LNCaP clone FGC (cell line): ENCODE measurements at regions not wholly inside any gene's neighbourhood (a gene's known extent, or its start where the extent isn't known, plus 50 kb on each side); places are given as distances from the start of the nearest gene placed in this dataset.
"Not testable (repeated sequence)": the region's sequence is repeated elsewhere in the genome, so short reads cannot be mapped to it uniquely, and the experiment has no call there.

Source experiments
- DNase-seq: peaks from one replicate; pipeline ENCODE4 v3.0.0-alpha.2; 2011; ENCODE audit warnings: low read depth
- H3K4me3 ChIP-seq: 2 replicates; pipeline ENCODE4 v1.5.1; 2011; ENCODE audit warnings: mild to moderate bottlenecking, low read depth, low read length, control low read depth
- TF ChIP-seq, protein P1 (sequence below): IDR thresholded peaks from 2 replicates; pipeline ENCODE4 v1.5.1; 2012; ENCODE audit warnings: mild to moderate bottlenecking; ENCODE audit not compliant: control insufficient read depth, insufficient read depth; ENCODE audit errors: extremely low read depth

DNA sequence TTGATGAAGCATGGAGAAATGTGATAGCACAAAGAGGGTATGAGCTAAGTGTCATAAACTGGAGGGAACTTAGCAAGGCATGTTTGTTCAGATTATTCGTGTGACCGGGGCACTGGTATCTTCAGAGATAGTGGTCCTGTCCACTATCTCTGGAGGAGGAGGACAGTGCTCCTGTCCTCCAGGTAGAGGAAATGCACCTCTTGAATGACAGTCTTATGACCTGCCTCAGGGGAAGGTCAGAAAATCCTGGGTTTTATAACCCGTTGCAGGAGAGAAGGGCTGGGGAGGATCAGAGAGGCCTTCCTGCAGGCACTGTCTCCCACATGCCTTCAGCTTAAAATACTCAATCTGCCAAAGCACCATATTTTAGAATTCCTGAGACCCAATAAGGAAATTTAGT lies 213.5 kb upstream of the UBL3 start:
- TF ChIP-seq, protein P1, sequence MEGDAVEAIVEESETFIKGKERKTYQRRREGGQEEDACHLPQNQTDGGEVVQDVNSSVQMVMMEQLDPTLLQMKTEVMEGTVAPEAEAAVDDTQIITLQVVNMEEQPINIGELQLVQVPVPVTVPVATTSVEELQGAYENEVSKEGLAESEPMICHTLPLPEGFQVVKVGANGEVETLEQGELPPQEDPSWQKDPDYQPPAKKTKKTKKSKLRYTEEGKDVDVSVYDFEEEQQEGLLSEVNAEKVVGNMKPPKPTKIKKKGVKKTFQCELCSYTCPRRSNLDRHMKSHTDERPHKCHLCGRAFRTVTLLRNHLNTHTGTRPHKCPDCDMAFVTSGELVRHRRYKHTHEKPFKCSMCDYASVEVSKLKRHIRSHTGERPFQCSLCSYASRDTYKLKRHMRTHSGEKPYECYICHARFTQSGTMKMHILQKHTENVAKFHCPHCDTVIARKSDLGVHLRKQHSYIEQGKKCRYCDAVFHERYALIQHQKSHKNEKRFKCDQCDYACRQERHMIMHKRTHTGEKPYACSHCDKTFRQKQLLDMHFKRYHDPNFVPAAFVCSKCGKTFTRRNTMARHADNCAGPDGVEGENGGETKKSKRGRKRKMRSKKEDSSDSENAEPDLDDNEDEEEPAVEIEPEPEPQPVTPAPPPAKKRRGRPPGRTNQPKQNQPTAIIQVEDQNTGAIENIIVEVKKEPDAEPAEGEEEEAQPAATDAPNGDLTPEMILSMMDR = no peak
- no peak overlapping the region for H3K4me3 ChIP-seq
- DNase-seq = no peak

DNA sequence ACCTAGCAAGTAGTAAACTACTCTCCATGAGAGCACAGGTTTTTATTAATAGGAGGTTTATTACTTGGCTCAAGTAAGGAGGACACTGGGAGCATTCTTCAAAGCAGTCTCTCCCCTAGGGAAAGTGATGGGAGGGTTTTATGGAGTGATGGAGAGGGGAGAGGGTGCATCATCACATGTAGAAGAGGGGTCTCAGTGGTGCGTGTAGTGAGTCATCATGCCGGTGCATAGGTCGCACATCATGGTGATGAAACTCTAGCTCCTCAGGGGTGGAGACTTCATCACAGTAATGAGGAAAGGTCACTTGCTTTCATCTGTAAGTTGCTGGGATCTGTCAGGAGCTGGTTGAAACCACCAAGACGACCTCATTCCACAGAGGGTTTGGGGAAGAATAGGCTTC lies 210.8 kb upstream of the UBL3 start:
- H3K4me3 ChIP-seq = no peak overlapping the region
- TF ChIP-seq, protein P1 = no peak
- DNase-seq = no peak

DNA sequence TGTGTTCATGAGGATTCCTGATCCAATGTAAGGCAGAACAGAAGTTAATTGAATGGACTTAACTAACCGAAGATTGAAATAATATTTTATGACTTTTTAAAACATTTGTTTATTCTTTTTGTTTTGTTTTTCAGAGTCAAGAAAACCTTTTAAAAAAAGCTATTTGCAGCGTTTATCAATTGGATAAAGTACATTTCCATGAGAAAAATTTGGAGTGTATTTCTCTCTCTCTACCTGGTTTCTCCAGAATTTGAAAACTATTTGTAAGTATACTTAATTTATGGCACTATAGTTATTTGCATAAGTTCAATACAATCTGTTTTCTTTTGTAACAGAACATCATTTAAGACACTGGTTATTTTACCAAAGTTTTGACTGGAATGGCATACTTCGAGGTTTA lies 208.0 kb upstream of the UBL3 start:
- H3K4me3 ChIP-seq = no peak overlapping the region
- DNase-seq = no peak
- TF ChIP-seq, protein P1 = no peak

DNA sequence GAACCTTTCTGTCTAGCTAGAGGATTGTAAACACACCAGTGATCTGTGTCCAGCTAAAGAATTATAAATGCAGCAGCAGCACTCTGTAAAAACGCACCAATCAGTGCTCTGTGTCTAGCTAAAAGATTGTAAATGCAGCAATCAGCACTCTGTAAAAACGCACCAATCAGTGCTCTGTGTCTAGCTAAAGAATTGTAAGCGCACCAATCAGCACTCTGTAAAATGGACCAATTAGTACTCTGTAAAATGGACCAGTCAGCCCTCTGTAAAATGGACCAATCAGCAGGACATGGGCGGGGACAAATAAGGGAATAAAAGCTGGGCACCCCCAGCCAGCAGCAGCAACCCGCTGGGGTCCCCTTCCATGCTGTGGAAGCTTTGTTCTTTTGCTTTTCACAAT lies 204.1 kb upstream of the UBL3 start:
- not testable (repeated sequence) for DNase-seq, H3K4me3 ChIP-seq

DNA sequence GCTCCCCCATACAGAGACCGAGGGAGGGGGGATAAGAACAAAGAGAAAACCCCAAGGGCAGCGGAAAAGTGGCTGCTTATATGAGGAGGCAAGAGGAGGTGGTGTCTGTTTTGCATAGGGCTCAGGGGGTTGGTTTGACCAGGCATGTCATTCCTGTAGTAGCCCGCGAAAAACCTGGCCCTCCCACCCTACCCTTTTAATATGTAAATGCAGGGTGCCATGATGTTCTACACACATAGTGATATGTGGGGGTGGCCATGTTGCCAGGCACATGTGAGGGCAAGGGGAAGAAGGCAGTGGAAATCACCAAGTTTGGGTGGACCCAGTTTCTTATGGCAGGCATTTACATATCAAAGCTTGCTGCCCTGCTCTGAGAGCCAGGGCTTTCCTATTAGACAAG lies 203.5 kb upstream of the UBL3 start:
- DNase-seq = no peak
- TF ChIP-seq, protein P1 = no peak
- H3K4me3 ChIP-seq = no peak overlapping the region

DNA sequence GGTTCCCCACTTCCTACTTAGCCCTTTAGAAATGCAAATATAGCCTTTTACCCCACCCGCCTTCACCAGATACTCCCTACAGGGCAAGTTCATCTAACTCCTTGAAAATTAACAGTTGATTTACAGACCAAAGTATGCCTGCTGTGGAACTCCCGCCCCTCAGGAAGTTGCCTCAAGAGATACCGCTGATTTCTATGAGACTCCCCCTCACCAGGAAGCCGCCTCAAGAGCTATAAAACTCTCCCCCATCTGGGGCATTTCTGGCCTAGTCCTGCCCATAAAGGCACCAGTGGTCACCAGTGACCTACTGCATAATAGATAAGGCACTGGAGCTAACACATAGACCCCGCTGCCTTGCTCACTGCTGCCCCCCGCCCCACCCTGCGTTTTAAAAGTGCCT lies 201.7 kb upstream of the UBL3 start:
- no peak for DNase-seq
- H3K4me3 ChIP-seq = no peak overlapping the region

DNA sequence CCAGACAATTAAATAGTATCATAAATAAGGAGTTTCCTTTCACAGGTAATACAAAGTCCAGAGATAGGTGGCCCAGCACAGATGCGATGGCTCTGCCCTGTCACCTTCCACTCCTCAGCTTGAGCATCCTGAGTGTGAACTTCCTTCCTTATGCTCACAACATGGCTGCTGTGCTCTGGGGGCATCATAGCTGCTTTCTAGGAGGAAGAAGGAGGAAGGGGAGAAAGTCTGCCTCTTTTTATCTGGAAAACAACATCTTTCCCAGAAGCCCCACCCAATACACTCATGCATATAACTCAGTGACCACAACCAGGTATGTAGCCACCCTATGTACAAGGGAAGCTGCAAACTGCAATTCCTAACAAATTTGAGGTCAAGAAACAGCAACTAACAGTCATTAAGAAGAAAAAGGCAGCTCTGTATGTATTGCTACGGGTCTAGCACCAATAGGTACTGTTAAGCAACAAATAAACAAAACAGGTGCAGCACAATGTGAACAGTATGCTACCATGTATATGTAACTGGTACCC lies 201.2 kb upstream of the UBL3 start:
- TF ChIP-seq, protein P1 = no peak
- no peak for DNase-seq
- H3K4me3 ChIP-seq = no peak overlapping the region

More for the DNA sequence above, 201.7 kb upstream of the UBL3 start:
- TF ChIP-seq, protein P1 = no peak
